BE2C (cell line): ENCODE measurements at regions not wholly inside any gene's neighbourhood (a gene's known extent, or its start where the extent isn't known, plus 50 kb on each side); places are given as distances from the start of the nearest gene placed in this dataset.

ENCODE experiments used
- DNase-seq: peaks from one replicate; pipeline ENCODE4 v3.0.0-alpha.2; 2020
- H3K27me3 ChIP-seq: fragments of 250-450 bp; sonication (Bioruptor Pico); 2 replicates; pipeline ENCODE4 v1.5.1; 2020; ENCODE audit warnings: mild to moderate bottlenecking
- H3K36me3 ChIP-seq: fragments of 250-450 bp; sonication (Bioruptor Pico); 2 replicates; pipeline ENCODE4 v1.5.1; 2020; ENCODE audit warnings: mild to moderate bottlenecking
- H3K4me1 ChIP-seq: fragments of 250-450 bp; sonication (Bioruptor Pico); 2 replicates; pipeline ENCODE4 v1.5.1; 2020
- H3K4me3 ChIP-seq: 2 replicates; pipeline ENCODE4 v1.5.1; 2011; ENCODE audit warnings: low read depth, low read length
- H3K9me3 ChIP-seq: fragments of 250-450 bp; sonication (Bioruptor Pico); 2 replicates; pipeline ENCODE4 v1.5.1; 2020
- CTCF ChIP-seq: IDR thresholded peaks from 2 replicates; pipeline ENCODE4 v1.5.1; 2012; ENCODE audit warnings: mild to moderate bottlenecking, low read depth, low read length

DNA sequence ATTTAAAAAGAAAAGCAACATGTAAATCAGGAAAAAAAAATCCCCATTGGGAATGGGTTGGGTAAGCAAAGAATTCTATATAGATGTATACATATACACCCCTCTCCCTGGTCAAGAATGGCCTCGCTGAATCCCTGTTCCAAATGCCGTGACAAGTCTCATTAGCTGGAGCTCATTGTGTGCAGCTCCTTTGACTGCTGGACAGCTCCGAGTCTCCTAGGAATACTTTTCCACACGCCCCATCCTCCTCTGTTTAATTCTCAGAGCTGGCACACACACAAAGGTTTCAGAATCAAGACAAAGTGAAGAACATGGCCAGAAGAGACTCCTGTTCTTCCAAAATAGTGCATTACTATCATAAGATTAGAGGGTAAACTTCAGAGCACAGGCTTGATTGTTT, 130.9 kb upstream of the MKLN1 start:
- H3K9me3 ChIP-seq: no peaks in the 10 kb centered on the region
- H3K27me3 ChIP-seq: no peaks in the 10 kb centered on the region
- no peak for DNase-seq
- H3K4me3 ChIP-seq: no peak overlapping the region
- TF ChIP-seq CTCF: no peak
- H3K36me3 ChIP-seq: no peaks in the 10 kb centered on the region
- no peaks in the 10 kb centered on the region for H3K4me1 ChIP-seq

DNA sequence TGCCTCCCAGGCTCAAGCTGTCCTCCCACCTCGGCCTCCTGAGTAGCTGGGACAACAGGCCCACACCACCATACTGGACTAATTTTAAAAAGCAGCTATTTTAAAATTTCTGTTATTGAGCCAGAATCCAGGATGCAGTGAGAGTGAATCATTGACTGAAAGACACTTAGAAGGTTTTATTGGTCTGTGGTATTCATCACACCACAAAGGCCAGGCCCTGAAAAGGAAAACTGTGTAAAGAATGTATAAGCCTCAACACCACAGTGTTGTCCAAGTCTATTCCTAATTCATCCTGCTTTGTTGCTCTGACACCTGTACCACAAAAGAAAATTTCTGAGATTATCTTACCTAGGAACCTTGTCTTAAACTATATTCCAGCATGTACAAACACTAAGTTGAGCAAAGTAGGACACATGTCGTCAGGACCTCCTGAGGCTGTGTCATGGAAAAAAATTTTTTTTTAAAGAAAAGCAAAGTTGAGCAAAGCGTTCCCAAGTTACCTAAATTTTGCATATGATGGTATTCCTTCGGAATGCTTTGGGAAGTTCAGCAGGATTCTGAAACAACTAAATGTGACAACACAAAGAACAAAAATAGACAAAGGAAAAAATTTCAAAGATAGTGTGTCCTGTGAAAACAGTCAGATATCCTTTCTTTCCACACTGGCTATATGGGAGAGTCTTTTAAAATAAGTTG, 129.6 kb upstream of the MKLN1 start:
- no peak for DNase-seq
- Histone ChIP-seq H3K9me3 (no peaks in the 10 kb centered on the region), H3K4me1 (no peaks in the 10 kb centered on the region), H3K36me3 (no peaks in the 10 kb centered on the region), H3K27me3 (no peaks in the 10 kb centered on the region), H3K4me3 (no peak overlapping the region)
- no peak for TF ChIP-seq CTCF

DNA sequence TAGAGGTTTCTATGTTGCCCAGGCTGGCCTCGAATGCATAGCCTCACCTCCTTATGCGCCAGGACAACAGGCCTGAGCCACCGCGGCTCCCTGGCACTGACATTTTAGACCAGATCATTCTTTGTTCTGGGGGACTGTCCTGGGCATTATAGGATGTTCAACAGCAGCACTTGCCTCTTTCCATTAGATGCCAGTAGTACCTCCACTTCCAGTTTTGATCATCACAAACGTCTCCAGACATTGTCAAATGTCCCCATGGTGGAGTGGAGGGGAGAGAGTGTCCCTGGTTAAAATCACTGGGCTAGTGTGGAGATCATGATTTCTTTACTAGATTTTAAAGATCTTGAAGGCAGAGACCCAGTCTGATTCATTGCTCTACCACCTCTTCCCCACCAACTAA, 125.2 kb upstream of the MKLN1 start:
- DNase-seq: no peak
- Histone ChIP-seq H3K27me3 (no peaks in the 10 kb centered on the region), H3K36me3 (no peaks in the 10 kb centered on the region), H3K4me3 (no peak overlapping the region), H3K4me1 (no peaks in the 10 kb centered on the region), H3K9me3 (no peaks in the 10 kb centered on the region)
- TF ChIP-seq CTCF: no peak

DNA sequence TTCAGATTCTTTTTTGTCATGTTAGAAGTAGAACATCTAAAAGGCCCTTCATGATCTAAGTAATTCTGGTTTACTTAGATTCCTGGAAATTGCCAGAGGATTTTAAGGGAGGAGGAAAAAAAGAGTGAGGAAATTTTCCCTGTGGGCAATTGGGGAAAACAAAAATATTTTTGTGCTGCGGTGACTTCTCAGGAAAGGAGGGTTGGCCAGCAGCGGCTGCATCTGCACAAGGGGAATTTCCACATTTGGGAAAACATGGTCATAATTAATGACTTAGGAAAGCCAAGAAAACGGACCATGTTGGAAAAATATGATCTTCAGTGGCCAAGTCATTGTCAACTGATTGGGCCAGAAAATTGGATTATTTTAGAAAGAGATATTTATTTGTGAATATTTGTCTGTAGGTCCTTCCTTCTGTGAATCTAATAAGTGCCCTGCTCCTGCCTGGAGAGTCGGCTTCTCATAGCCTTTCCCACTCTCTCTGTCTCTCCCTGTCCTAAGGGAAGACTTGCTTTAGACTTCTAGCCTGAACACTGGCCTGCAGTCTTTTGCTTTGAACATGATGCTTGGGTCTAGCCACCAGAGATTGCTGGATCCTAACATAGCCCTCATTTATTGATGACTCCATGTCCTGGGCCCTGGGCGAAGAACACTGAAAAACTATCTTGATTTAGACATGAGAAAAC, 124.2 kb upstream of the MKLN1 start:
- Histone ChIP-seq H3K4me3 (no peak overlapping the region), H3K36me3 (no peaks in the 10 kb centered on the region), H3K9me3 (no peaks in the 10 kb centered on the region), H3K27me3 (no peaks in the 10 kb centered on the region), H3K4me1 (no peaks in the 10 kb centered on the region)
- no peak for DNase-seq
- TF ChIP-seq CTCF: no peak

DNA sequence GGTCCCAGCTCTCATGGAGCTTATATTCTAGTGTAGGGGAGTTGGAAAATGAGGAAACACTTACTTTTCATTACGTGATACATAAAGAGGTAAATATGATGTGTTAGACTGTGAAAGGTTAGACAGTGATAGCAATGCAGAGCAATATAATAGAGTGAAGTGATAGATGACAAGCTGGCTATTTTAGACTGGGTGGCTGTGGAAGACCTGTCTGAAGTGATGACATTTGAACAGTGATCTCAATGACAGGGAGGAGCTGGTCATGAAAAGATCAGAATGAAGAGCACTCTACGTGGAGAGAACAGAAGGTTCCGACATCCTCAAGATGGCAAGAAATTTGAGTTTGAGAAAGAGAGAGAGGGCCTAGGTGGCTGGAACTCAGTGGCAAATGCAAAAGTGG, 118.9 kb upstream of the MKLN1 start:
- Histone ChIP-seq H3K4me1 (no peaks in the 10 kb centered on the region), H3K4me3 (no peak overlapping the region), H3K36me3 (no peaks in the 10 kb centered on the region), H3K27me3 (no peaks in the 10 kb centered on the region), H3K9me3 (no peaks in the 10 kb centered on the region)
- TF ChIP-seq CTCF: no peak
- DNase-seq: no peak

- no peak overlapping the region for H3K4me3 ChIP-seq
- H3K27me3 ChIP-seq: no peaks in the 10 kb centered on the region
- H3K36me3 ChIP-seq: no peaks in the 10 kb centered on the region
- TF ChIP-seq CTCF: no peak
- no peak for DNase-seq
- no peaks in the 10 kb centered on the region for H3K9me3 ChIP-seq
- H3K4me1 ChIP-seq: no peaks in the 10 kb centered on the region
These were observed 117.1 kb upstream of the MKLN1 start for GRCh38 chr7:131210618-131211017.
